HG02798 (cell line): ENCODE measurements at regions not wholly inside any gene's neighbourhood (a gene's known extent, or its start where the extent isn't known, plus 50 kb on each side); places are given as distances from the start of the nearest gene placed in this dataset.

Experiments
- ATAC-seq: cut with Tn5 transposase; IDR thresholded peaks from one replicate; pipeline ENCODE4 v1.9.1; 2021; ENCODE audit warnings: mild to moderate bottlenecking; ENCODE audit not compliant: unreplicated experiment, poor library complexity

GRCh38 chr15:69824877-69825406 is 272.8 kb downstream of the TLE3 start:
- ATAC-seq: no peak

GRCh38 chr15:69825941-69826818 is 271.5 kb downstream of the TLE3 start:
- no peak for ATAC-seq

GRCh38 chr15:69826819-69827175 is 270.9 kb downstream of the TLE3 start:
- ATAC-seq: no peak

GRCh38 chr15:69827751-69828150 is 270.0 kb downstream of the TLE3 start:
- no peak for ATAC-seq

GRCh38 chr15:69828181-69828828 is 269.4 kb downstream of the TLE3 start:
- ATAC-seq: no peak

- ATAC-seq: no peak
Observed at GRCh38 chr15:69829974-69830373, 267.7 kb downstream of the TLE3 start.

- no peak for ATAC-seq
Observed at GRCh38 chr15:69830430-69830829, 267.3 kb downstream of the TLE3 start.

- no peak for ATAC-seq
Observed at GRCh38 chr15:69830876-69831275, 266.8 kb downstream of the TLE3 start.

GRCh38 chr15:69834267-69834666 is 263.4 kb downstream of the TLE3 start:
- ATAC-seq: no peak

- ATAC-seq: no peak
Observed at GRCh38 chr15:69834761-69835160, 263.0 kb downstream of the TLE3 start.

GRCh38 chr15:69836048-69836447 is 261.7 kb downstream of the TLE3 start:
- no peak for ATAC-seq

- ATAC-seq: no peak
Observed at GRCh38 chr15:69836526-69837230, 261.0 kb downstream of the TLE3 start.

GRCh38 chr15:69838338-69838737 is 259.4 kb downstream of the TLE3 start:
- no peak for ATAC-seq

GRCh38 chr15:69838994-69839393 is 258.7 kb downstream of the TLE3 start:
- no peak for ATAC-seq

GRCh38 chr15:69841113-69841828 is 256.4 kb downstream of the TLE3 start:
- ATAC-seq: no peak

- ATAC-seq: no peak
Observed at GRCh38 chr15:69842851-69843250, 254.9 kb downstream of the TLE3 start.

GRCh38 chr15:69843276-69843899 is 254.3 kb downstream of the TLE3 start:
- ATAC-seq: no peak

GRCh38 chr15:69843900-69844304 is 253.8 kb downstream of the TLE3 start:
- ATAC-seq: no peak

GRCh38 chr15:69845159-69845558 is 252.6 kb downstream of the TLE3 start:
- ATAC-seq: no peak

GRCh38 chr15:69847625-69848024 is 250.1 kb downstream of the TLE3 start:
- ATAC-seq: no peak
